HepG2 (cell line): ENCODE measurements at regions not wholly inside any gene's neighbourhood (a gene's known extent, or its start where the extent isn't known, plus 50 kb on each side); places are given as distances from the start of the nearest gene placed in this dataset.

Experiments used
- ATAC-seq: fragments of 200-7000 bp; cut with Tn5 transposase; 3 replicates; pipeline ENCODE4 v1.9.1; 2020; ENCODE audit warnings: mild to moderate bottlenecking, moderate library complexity
- BruUV-seq: library from RNA; stranded (reverse); fragments of 400-500 nt; replicated peaks from 2 replicates; lab custom pipeline; 2021; lab: Mats Ljungman, UMichigan
- CTCF ChIA-PET: fragments of 300-600 bp; formaldehyde crosslinking; extraction: SDS; loops from one replicate; lab custom pipeline; 2021; ENCODE audit warnings: low total read pairs, inconsistent platforms, low intra/inter-chr PET ratio; lab: Yijun Ruan, JAX
- POLR2A ChIA-PET: fragments of 350-600 bp; sonication (Branson Sonifier 250); formaldehyde crosslinking; loops from one replicate; lab custom pipeline; 2020; ENCODE audit warnings: antibody characterized with exemption, inconsistent platforms; lab: Yijun Ruan, JAX
- DNase-seq: peaks from one replicate; pipeline ENCODE4 v3.0.0-alpha.2; 2015; ENCODE audit warnings: low spot score
- FAIRE-seq: peaks from 3 replicates; lab custom pipeline; 2011; peaks lifted over from hg19 to GRCh38; lab: Jason Lieb, UNC
- H2AFZ ChIP-seq: one replicate; pipeline ENCODE4 v1.6.1; 2011; ENCODE audit warnings: low read length, inconsistent platforms
- H3K27ac ChIP-seq: fragments of 300-600 bp; 3 replicates; pipeline ENCODE4 v1.8.0; 2011; ENCODE audit warnings: mixed run types, mild to moderate bottlenecking, mixed read lengths, low read length, inconsistent platforms; ENCODE audit not compliant: insufficient read depth; ENCODE audit errors: extremely low read length
- H3K27me3 ChIP-seq, 2 experiments: fragments of 200-600 bp in 1 of 2; 2 replicates in 1 of 2; 3 replicates in 1 of 2; pipeline versions ENCODE4 v1.6.0 to v1.8.0; 2011; ENCODE audit warnings: low read length in 2 of 2, mild to moderate bottlenecking in 2 of 2, moderate library complexity in 2 of 2, inconsistent platforms in 1 of 2; ENCODE audit not compliant: insufficient read depth in 2 of 2, control insufficient read depth in 1 of 2
- H3K36me3 ChIP-seq, 2 experiments: fragments of 200-600 bp in 1 of 2; replicated peaks in 1 of 2; 2 replicates in 1 of 2; 3 replicates in 1 of 2; pipeline versions ENCODE4 v1.5.1 to v1.8.0; 2011; ENCODE audit warnings: low read length in 2 of 2, inconsistent platforms in 1 of 2; ENCODE audit not compliant: insufficient read depth in 2 of 2, control insufficient read depth in 1 of 2
- H3K4me1 ChIP-seq: 2 replicates; pipeline ENCODE4 v1.5.1; 2012; ENCODE audit warnings: low read length, inconsistent platforms; ENCODE audit not compliant: insufficient read depth
- H3K4me2 ChIP-seq: 2 replicates; pipeline ENCODE4 v1.6.0; 2011; ENCODE audit warnings: low read depth, low read length, inconsistent platforms
- H3K4me3 ChIP-seq, 3 experiments: fragments of 200-600 bp in 1 of 3; sonication (generic), shearing (Covaris generic) in 1 of 3; replicated peaks in 1 of 3; 2 replicates each; pipeline ENCODE4 v1.5.1; 2011 to 2016; ENCODE audit warnings: low read length in 3 of 3, inconsistent platforms in 2 of 3, low read depth in 2 of 3, mild to moderate bottlenecking in 2 of 3, control low read depth in 1 of 3, mixed read lengths in 1 of 3; ENCODE audit not compliant: insufficient read depth in 1 of 3
- H3K79me2 ChIP-seq: one replicate; pipeline ENCODE4 v1.6.1; 2011; ENCODE audit warnings: low read length, inconsistent platforms; ENCODE audit not compliant: insufficient read depth
- H3K9ac ChIP-seq: 2 replicates; pipeline ENCODE4 v1.6.0; 2011; ENCODE audit warnings: mild to moderate bottlenecking, low read depth, low read length, inconsistent platforms; ENCODE audit not compliant: insufficient read depth
- H3K9me3 ChIP-seq: 2 replicates; pipeline ENCODE4 v1.5.1; 2012; ENCODE audit warnings: mild to moderate bottlenecking, low read length
- H4K20me1 ChIP-seq: 2 replicates; pipeline ENCODE4 v1.6.0; 2011; ENCODE audit warnings: inconsistent platforms, mild to moderate bottlenecking, low read length, moderate library complexity; ENCODE audit not compliant: insufficient read depth
- BRF2 ChIP-seq: sonication (generic); formaldehyde crosslinking; IDR thresholded peaks from 2 replicates; pipeline ENCODE4 v1.8.1; 2022; ENCODE audit warnings: mild to moderate bottlenecking, missing genetic modification reagents
- CHD4 ChIP-seq: fragments of 200-600 bp; sonication (generic); IDR thresholded peaks from 2 replicates; pipeline ENCODE4 v1.7.0; 2017; ENCODE audit warnings: mild to moderate bottlenecking, low read length, borderline replicate concordance
- GMEB2 ChIP-seq: IDR thresholded peaks from 2 replicates; pipeline ENCODE4 v1.6.1; 2016; ENCODE audit warnings: missing biosample characterization, missing genetic modification reagents, low read depth
- HCFC1 ChIP-seq: fragments of 150-350 bp; IDR thresholded peaks from 2 replicates; pipeline ENCODE4 v1.6.1; 2014; ENCODE audit warnings: low read depth, low read length
- MAFK ChIP-seq, 2 experiments: IDR thresholded peaks in 1 of 2; conservative IDR thresholded peaks in 1 of 2; 2 replicates each; pipeline ENCODE4 v1.6.1; 2011; ENCODE audit warnings: improper control_type of control experiment in 2 of 2, low read length in 2 of 2
- RARG ChIP-seq: sonication (generic); formaldehyde crosslinking; IDR thresholded peaks from 2 replicates; pipeline ENCODE4 v1.4.0; 2020; ENCODE audit warnings: low read depth, mild to moderate bottlenecking, missing genetic modification reagents
- RFXANK ChIP-seq: IDR thresholded peaks from 2 replicates; pipeline ENCODE4 v1.6.1; 2016
- RFXAP ChIP-seq: sonication (generic); formaldehyde crosslinking; IDR thresholded peaks from 2 replicates; pipeline ENCODE4 v1.4.0; 2020; ENCODE audit warnings: missing genetic modification reagents, borderline replicate concordance
- SOX6 ChIP-seq, 2 experiments: fragments of 450-650 bp in 1 of 2; sonication (generic) in 1 of 2; formaldehyde crosslinking in 1 of 2; IDR thresholded peaks; 2 replicates each; pipeline versions ENCODE4 v1.4.0 to v1.6.1; 2017 to 2020; ENCODE audit warnings: antibody characterized with exemption in 1 of 2, mild to moderate bottlenecking in 1 of 2, missing genetic modification reagents in 1 of 2
- WIZ ChIP-seq: sonication (generic); formaldehyde crosslinking; IDR thresholded peaks from 2 replicates; pipeline ENCODE4 v1.5.1; 2020; ENCODE audit warnings: mild to moderate bottlenecking, missing genetic modification reagents
- ZBTB2 ChIP-seq: sonication (generic); formaldehyde crosslinking; IDR thresholded peaks from 2 replicates; pipeline ENCODE4 v1.8.0; 2022; ENCODE audit warnings: low read depth, missing genetic modification reagents
- ZBTB21 ChIP-seq: sonication (generic); formaldehyde crosslinking; IDR thresholded peaks from 2 replicates; pipeline ENCODE4 v1.4.0; 2020; ENCODE audit warnings: missing genetic modification reagents
- ZNF101 ChIP-seq: sonication (generic); formaldehyde crosslinking; IDR thresholded peaks from 2 replicates; pipeline ENCODE4 v1.4.0; 2020; ENCODE audit warnings: mild to moderate bottlenecking, low read depth, missing genetic modification reagents, borderline replicate concordance
- ZNF878 ChIP-seq: sonication (generic); formaldehyde crosslinking; IDR thresholded peaks from 2 replicates; pipeline ENCODE4 v1.8.1; 2023; ENCODE audit warnings: mild to moderate bottlenecking, missing genetic modification reagents, moderate library complexity
- ZXDC ChIP-seq: sonication (generic); formaldehyde crosslinking; IDR thresholded peaks from 2 replicates; pipeline ENCODE4 v1.5.0; 2020; ENCODE audit warnings: mild to moderate bottlenecking, missing genetic modification reagents
- WGBS: methylation state at CpG from one replicate; pipeline ENCODE4 v1.1.6; 2017; ENCODE audit warnings: low lambda C conversion rate; 5-methylcytosine and 5-hydroxymethylcytosine counted together
- in situ Hi-C: cut with HindIII; loops from 2 replicates; pipeline ENCODE4 v1.10.0; 2017; ENCODE audit warnings: low pct_unique_long_range_greater_than_20kb; ENCODE audit not compliant: extremely low pct_ligation_motif_present
- intact Hi-C: fragments of 100-400 bp; cut with micrococcal nuclease; formaldehyde crosslinking; loops from one replicate; pipeline ENCODE4 v1.10.0; 2022; ENCODE audit not compliant: unreplicated experiment
- TF ChIP-seq, protein P1 (sequence below): IDR thresholded peaks from 2 replicates; pipeline ENCODE4 v1.6.1; 2016

DNA sequence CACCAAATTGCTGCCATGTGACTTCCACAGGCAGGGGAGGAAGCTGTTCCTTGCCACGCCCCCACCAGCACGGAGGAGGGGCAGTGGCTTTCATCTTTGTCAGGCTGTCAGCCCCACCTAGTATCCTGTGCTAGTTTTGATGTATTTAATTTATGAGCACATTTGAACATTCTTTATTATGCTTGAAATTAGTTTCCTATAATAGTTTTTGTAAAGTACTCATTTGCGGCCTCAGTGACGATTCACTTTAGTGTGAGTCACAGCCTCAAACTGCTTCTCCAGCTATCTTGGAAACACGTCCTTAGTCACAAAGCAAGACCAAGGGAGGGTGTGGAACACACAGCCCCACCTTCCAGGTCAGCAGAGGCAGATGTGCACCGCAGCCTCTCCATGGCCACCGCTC, 239.9 kb upstream of the ATP10A start (continued):
- TF ChIP-seq GMEB2 (CRISPR knock-in tag) (no peak), RARG (CRISPR knock-in tag) (no peak), WIZ (CRISPR knock-in tag) (no peak), SOX6 (IDR thresholded peaks at IDR 0.05) (no peak), SOX6 (CRISPR knock-in tag; IDR thresholded peaks at IDR 0.05) (no peak), ZBTB2 (no peak)
- TF ChIP-seq, all 625 proteins: peak for 0

DNA sequence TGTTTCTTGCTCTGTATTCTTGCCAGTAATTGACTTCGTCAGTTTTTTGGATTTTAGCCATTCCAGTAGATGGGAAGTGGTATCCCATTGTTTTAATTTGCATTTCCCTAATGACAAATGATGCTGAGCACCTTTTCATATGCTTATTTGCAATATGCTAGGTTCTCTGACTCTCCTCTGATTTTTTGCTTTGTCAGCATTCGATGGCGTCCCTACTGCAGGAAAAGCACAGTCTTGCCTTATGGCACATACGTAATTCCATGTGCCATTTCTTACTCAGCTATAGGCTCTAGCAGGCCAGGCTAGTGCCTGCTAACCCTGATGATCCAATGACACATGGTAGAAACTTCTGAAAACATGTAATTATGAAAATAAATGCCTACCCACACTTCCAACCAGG, 239.2 kb upstream of the ATP10A start:
- H3K4me2 ChIP-seq: no peak overlapping the region
- in situ Hi-C loops: no loop called here
- no peaks in the 10 kb centered on the region for H3K79me2 ChIP-seq
- no peak for ATAC-seq
- H3K9ac ChIP-seq: no peak overlapping the region
- intact Hi-C loops: no loop called here
- ChIA-PET CTCF (no interaction called here), POLR2A (no interaction called here)
- no peak for DNase-seq
- H3K9me3 ChIP-seq: peaks cover 9% of the 10 kb centered on the region
- no peaks in the 10 kb centered on the region for H3K4me1 ChIP-seq
- H3K36me3 ChIP-seq: no peaks in the 10 kb centered on the region
- no peak overlapping the region for H3K4me3 ChIP-seq
- no peak overlapping the region for H2AFZ ChIP-seq
- H3K27me3 ChIP-seq: no peaks in the 10 kb centered on the region
- no peaks in the 10 kb centered on the region for H4K20me1 ChIP-seq
- H3K27ac ChIP-seq: no peak overlapping the region
- 39% methylated on average over 4 of the region's 4 CpGs for WGBS
- no TSS peak for BruUV-seq
- FAIRE-seq: no peak
- TF ChIP-seq ZXDC (CRISPR knock-in tag) (no peak), RFXANK (CRISPR knock-in tag) (no peak), ZNF101 (CRISPR knock-in tag) (no peak), RFXAP (no peak), BRF2 (CRISPR knock-in tag) (no peak), MAFK (conservative IDR thresholded peaks at IDR 0.05 in 1 of 2, IDR thresholded peaks at IDR 0.05 in 1 of 2; ENCODE audit: low read length in 2 of 2) (peak; percentile 93 to 96), ZBTB21 (CRISPR knock-in tag) (no peak), CHD4 (no peak), ZNF878 (CRISPR knock-in tag) (no peak), HCFC1 (no peak)
- TF ChIP-seq, protein P1, sequence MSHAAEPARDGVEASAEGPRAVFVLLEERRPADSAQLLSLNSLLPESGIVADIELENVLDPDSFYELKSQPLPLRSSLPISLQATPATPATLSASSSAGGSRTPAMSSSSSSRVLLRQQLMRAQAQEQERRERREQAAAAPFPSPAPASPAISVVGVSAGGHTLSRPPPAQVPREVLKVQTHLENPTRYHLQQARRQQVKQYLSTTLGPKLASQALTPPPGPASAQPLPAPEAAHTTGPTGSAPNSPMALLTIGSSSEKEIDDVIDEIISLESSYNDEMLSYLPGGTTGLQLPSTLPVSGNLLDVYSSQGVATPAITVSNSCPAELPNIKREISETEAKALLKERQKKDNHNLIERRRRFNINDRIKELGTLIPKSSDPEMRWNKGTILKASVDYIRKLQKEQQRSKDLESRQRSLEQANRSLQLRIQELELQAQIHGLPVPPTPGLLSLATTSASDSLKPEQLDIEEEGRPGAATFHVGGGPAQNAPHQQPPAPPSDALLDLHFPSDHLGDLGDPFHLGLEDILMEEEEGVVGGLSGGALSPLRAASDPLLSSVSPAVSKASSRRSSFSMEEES (CRISPR knock-in tag): no peak
